Motor neuron (in vitro differentiated cells): ENCODE measurements at regions not wholly inside any gene's neighbourhood (a gene's known extent, or its start where the extent isn't known, plus 50 kb on each side); places are given as distances from the start of the nearest gene placed in this dataset.
"Not testable (repeated sequence)": the region's sequence is repeated elsewhere in the genome, so short reads cannot be mapped to it uniquely, and the experiment has no call there.

ENCODE experiments used
- ATAC-seq, 8 experiments: fragments of 200-7000 bp; cut with Tn5 transposase; replicated peaks in 6 of 8; 2 replicates each; pipeline ENCODE4 v1.8.0; 2021; ENCODE audit warnings: mild to moderate bottlenecking in 8 of 8, moderate library complexity in 8 of 8
- H3K27ac ChIP-seq, 2 donors: fragments of 250-450 bp; sonication (Bioruptor Pico); 2 replicates each; pipeline ENCODE4 v1.9.0; 2021; ENCODE audit warnings: antibody characterized with exemption in 2 of 2, mild to moderate bottlenecking in 2 of 2, moderate library complexity in 1 of 2
- H3K4me1 ChIP-seq, 2 donors: fragments of 250-450 bp; sonication (Bioruptor Pico); replicated peaks in 1 of 2; 2 replicates each; pipeline ENCODE4 v1.6.1; 2021; ENCODE audit warnings: antibody characterized with exemption in 2 of 2, mild to moderate bottlenecking in 2 of 2, moderate library complexity in 1 of 2
- H3K4me3 ChIP-seq, 5 donors: fragments of 250-450 bp; sonication (Bioruptor Pico); 2 replicates each; pipeline ENCODE4 v1.9.0; 2021; ENCODE audit warnings: antibody characterized with exemption in 5 of 5, mild to moderate bottlenecking in 5 of 5, moderate library complexity in 4 of 5
- WGBS, 10 experiments: fragments of 450-650 bp; shearing (Covaris generic); methylation state at CpG; one replicate each; pipeline ENCODE4 v1.0.0; 2022; 5-methylcytosine and 5-hydroxymethylcytosine counted together
- in situ Hi-C, 9 experiments: fragments of 400-800 bp; cut with MboI; loops; one replicate each; pipeline ENCODE4 v1.15.0; 2021; ENCODE audit warnings: low sequenced_read_pairs in 9 of 9, low pct_unique_long_range_greater_than_20kb in 2 of 9; ENCODE audit not compliant: unreplicated experiment in 9 of 9

DNA sequence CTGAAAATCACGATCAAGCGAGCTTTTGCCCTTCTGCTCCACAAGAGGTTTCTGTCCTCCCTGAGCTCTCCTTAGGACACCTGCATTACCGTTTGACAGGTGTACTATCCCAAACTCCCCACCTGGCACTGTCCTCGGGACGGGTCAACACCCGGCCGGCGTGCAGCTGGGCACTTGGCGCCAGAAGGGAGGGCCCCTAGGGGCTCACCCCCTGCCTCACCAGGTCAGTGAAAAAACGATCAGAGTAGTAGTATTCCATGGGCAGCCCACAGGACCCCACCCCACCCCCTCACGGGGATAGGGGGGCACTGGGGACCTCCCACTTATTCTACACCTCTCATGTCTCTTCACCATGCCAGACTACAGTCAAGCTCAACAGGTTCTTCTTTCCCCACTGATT lies 117.6 kb upstream of the ANKRD30BL start:
- no peak for ATAC-seq
- Histone ChIP-seq H3K4me1 (no peaks in the 10 kb centered on the region), H3K27ac (no peak overlapping the region), H3K4me3 (no peak overlapping the region)
- in situ Hi-C loops, result no loop called here
- WGBS, 10 experiments, result 80 to 100% methylated on average over 3 to 9 of the region's 11 CpGs; no CpG with 5 or more reads in 8 of the 10 experiments

DNA sequence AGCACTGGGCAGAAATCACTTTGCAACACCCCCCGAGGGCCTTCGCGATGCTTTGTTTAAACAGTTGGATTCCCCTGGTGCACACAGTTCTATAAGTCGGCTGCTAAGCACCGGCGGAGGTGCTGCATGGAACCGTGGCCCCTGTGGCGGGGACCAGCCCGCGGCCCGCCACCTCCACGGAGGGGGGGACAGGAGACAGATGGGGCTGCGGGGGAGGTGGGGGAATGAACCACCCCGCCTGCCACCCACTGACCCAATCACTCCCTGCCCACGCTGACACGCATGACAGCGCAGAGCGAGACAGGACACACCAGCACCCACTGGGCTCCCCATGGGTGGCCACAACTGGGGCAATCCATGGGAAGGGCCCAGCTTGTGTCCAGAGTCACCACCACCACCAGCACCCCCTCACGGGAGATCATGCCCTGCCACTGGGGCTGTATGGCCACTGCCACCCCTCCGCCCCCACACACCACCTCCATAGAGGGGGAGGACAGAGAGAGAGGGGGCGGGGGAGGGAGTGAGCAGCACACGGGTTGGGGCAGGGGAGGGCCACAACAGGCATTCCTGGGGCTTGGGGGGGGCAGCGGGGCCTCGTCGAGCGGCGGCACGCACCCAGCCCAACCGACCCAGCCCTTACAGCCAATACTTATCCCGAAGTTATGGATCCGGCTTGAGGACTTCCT lies 118.3 kb upstream of the ANKRD30BL start:
- Histone ChIP-seq H3K27ac (no peak overlapping the region), H3K4me1 (no peaks in the 10 kb centered on the region), H3K4me3 (no peak overlapping the region)
- 89 to 100% (median 100%) methylated on average over 1 to 9 of the region's 31 CpGs; no CpG with 5 or more reads in 7 of the 10 experiments for WGBS, 10 experiments
- no peak for ATAC-seq
- in situ Hi-C loops, result no loop called here

DNA sequence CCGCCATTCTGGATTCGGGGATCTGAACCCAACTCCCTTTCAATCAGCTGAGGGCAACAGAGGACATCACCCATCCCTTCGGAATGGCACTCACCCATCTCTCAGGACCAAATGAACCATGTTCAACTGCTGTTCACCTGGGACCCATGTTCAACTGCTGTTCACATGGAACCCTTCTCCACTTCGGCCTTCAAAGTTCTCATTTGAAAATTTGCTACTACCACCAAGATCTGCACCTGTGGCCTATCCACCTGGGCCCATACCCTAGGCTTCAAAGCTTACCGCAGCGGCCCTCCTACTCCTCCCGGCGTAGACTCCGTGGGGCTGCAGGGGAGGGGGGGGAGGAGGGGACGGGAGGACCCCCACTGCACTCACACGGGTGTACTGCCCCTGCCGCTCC lies 119.2 kb upstream of the ANKRD30BL start:
- 80 to 100% (median 91%) methylated on average over 1 to 6 of the region's 12 CpGs; no CpG with 5 or more reads in 4 of the 10 experiments for WGBS, 10 experiments
- ATAC-seq, result no peak
- in situ Hi-C loops, result no loop called here
- Histone ChIP-seq H3K4me1 (no peaks in the 10 kb centered on the region), H3K4me3 (no peak overlapping the region), H3K27ac (no peak overlapping the region)

- H3K4me1 ChIP-seq, H3K27ac ChIP-seq, H3K4me3 ChIP-seq, ATAC-seq, in situ Hi-C loops: not testable (repeated sequence)
- 0 to 83% (median 40%) methylated on average over 2 of the region's 6 CpGs; no CpG with 5 or more reads in 7 of the 10 experiments for WGBS, 10 experiments
Measured at GRCh38 chr2:132282104-132282503, 120.4 kb upstream of the ANKRD30BL start.

DNA sequence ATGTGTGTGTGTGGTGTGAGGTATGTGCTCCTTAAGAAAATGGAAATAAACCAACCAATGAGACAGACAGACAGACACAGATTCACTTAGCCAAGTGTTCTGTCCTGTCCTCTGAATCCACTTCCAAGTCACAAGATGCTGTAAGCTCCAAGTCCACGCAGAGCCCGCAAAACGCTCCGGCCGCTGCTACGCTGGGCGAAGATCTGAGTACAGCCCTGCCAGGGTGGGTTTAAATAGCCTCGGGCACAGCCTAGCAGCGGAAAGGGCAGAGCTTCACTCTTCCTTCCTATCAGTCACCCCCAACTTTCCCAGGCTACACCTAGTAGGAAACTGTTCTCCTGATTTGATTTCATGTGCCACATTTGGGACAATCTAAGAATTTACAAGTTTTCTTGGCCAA lies 121.2 kb upstream of the ANKRD30BL start:
- 0 to 100% (median 91%) methylated on average over 1 to 9 of the region's 9 CpGs; no CpG with 5 or more reads in 4 of the 10 experiments for WGBS, 10 experiments
- Histone ChIP-seq H3K4me1 (no peaks in the 10 kb centered on the region), H3K4me3 (no peak overlapping the region), H3K27ac (no peak overlapping the region)
- in situ Hi-C loops, result no loop called here
- ATAC-seq, result no peak

DNA sequence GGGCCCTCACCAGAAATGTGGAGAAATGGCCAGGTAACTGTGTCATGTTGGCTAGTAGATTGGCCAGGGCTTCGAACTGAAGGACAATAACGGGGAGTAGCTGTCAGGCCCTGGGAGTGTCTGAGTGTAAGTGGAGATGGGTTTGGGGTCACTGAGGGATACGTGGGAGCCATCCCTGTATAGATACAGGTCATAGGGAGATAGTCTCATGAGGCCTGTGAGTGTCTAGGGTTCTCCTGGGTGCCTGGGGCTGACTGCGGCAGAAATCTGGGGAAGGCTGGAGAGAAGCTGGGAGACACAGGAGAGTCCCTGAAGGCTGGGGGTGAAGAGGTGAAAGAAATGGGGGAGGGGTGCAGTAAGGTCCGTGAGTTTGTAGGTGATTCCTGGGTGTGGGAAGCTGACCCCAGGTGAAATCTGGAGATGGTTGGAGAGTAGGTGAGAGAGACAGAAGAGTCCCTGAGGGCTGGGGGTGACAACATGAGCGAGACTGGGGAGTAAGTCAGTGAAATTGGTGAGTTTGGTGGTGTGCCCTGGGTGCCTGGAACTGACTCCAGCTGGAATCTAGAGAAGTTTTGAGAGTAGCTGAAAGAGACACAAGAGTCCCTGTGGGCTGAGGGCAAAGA lies 124.6 kb upstream of the ANKRD30BL start:
- ATAC-seq, H3K4me1 ChIP-seq, in situ Hi-C loops, H3K4me3 ChIP-seq, H3K27ac ChIP-seq: not testable (repeated sequence)
- WGBS, 10 experiments, result 20 to 100% (median 80%) methylated on average over 1 of the region's 6 CpGs; no CpG with 5 or more reads in 5 of the 10 experiments

- H3K4me1 ChIP-seq, in situ Hi-C loops, ATAC-seq, H3K27ac ChIP-seq, H3K4me3 ChIP-seq: not testable (repeated sequence)
- 23 to 94% (median 79%) methylated on average over 1 to 7 of the region's 8 CpGs; no CpG with 5 or more reads in 5 of the 10 experiments for WGBS, 10 experiments
Measured at GRCh38 chr2:132287910-132288309, 126.2 kb upstream of the ANKRD30BL start.

DNA sequence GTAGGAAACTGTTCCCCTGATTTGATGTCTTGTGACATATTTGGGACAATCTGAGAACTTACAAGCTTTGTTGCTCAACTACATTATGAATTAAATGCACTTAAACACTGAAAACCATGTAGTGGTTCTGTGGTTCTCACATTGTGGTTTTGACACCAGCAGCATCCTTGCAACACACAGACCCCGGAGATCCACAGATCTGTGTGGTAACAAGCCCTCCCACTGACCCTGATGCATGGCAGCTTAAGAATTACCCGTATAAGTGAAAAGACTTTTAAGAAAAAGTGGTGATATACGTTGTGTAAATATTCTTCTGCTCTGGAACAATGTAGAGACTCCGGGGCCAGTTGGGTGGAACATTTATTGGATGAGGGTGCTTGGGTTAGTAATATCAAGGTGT lies 127.4 kb upstream of the ANKRD30BL start:
- in situ Hi-C loops, ATAC-seq, H3K4me1 ChIP-seq, H3K27ac ChIP-seq, H3K4me3 ChIP-seq: not testable (repeated sequence)
- WGBS, 10 experiments, result 0 to 100% (median 83%) methylated on average over 1 to 3 of the region's 4 CpGs; no CpG with 5 or more reads in 5 of the 10 experiments

DNA sequence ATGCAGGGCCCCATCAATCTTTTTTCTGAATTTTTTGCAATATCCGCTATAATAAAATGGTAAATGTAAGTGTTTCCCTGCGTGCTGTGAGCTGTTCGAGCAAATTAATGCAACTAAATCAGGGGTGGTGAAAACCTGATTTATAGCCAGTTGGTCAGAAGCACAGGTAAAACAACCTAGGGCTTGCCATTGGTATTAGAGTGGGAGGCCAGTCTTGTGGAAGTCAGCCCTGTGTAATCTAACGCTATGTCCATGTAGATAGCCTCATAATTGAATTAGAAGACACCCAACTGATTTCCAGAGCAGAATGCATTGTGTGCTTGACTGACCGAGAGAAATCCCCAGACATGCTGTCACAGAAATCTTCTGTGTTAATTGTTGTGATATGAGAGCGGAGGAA lies 126.8 kb upstream of the GPR39 start:
- H3K27ac ChIP-seq, H3K4me3 ChIP-seq, in situ Hi-C loops, H3K4me1 ChIP-seq: not testable (repeated sequence)
- ATAC-seq, result peak in 4 of 8 experiments; percentile 27 to 72 (median 46)
- 37 to 100% (median 62%) methylated on average over 1 to 6 of the region's 6 CpGs; no CpG with 5 or more reads in 1 of the 10 experiments for WGBS, 10 experiments

DNA sequence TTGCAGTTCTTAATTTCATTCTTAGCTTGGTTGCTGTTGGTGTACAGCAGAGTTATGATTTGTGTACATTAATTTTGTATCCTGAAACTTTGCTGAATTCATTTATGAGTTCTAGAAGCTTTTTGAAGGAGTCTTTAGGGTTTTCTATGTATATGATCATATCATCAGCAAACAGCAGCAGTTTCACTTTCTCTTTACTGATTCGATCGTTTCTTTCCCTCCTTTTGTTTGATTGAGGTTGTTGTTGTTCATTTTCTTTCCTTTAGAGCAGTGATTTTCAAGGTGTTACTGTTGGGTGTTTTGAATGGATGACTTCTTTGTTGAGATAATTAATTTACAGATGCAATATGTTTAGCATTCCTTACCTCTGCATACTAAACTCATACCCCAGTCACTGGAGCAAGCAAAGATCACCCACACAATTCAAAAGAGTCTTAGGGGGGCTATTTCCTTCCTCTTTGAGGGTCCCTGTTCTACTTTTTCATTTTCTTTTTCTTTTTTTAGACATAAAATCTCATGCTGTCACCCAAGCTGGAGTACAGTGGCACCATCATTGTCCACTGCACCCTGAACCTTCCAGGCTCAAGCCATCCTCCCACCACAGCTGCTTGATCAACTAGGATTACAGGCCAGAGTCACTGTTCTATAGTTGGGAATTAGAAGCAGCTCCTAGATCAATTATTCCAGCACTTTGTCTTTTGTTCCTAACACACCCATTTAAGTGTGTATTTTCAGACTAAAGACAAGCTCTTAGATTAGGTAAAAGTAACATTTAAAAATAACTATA lies 115.8 kb upstream of the GPR39 start:
- H3K4me1 ChIP-seq, in situ Hi-C loops, H3K27ac ChIP-seq, ATAC-seq, H3K4me3 ChIP-seq: not testable (repeated sequence)
- 18 to 84% (median 83%) methylated on average over 2 of the region's 2 CpGs; no CpG with 5 or more reads in 6 of the 10 experiments for WGBS, 10 experiments

GRCh38 chr2:132304661-132305380 lies 111.8 kb upstream of the GPR39 start:
- peak; percentile 85 to 100 (median 96) for ATAC-seq
- Histone ChIP-seq H3K4me3 (peak overlapping the region; percentile 13 to 45 (median 32)), H3K4me1 (peaks cover 3 to 11% of the 10 kb centered on the region in 2 donors)
- in situ Hi-C loops, H3K27ac ChIP-seq: not testable (repeated sequence)
- WGBS, 10 experiments, result 16% methylated on average over 5 of the region's 27 CpGs; no CpG with 5 or more reads in 8 of the 10 experiments

DNA sequence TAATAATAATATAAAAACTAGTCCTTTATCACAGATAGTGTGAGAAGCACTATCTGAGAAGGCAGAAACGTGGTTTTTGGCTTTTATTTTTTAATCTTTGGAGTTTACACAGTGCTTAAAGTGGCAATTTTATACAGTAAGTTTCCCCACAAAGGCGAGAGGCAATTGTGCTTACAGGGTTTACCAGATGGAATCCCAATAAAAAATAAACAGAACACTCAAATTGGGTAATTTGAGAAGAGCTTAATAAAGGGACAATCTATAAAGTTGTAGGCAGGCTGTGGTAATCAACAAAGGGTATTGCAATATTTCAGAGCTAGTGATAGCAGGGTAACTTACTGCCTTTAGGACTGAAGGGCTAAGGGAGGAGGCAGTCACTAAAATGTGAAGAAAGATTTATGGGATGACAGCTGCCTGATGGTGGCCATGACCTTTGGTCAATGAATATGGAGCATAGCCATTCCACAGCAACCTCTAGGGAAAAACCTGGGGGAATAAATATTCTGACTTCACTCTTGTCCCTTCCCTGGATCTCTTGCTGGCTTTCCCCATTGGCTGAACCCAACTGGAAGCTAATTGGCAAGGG lies 108.9 kb upstream of the GPR39 start:
- in situ Hi-C loops, H3K4me3 ChIP-seq, H3K27ac ChIP-seq: not testable (repeated sequence)
- H3K4me1 ChIP-seq, result peaks cover 3 to 11% of the 10 kb centered on the region in 2 donors
- peak in 4 of 8 experiments; percentile 41 to 87 (median 84) for ATAC-seq
- WGBS, 10 experiments, result no CpG with 5 or more reads among the region's 2 CpGs
